Fibroblast of pulmonary artery (primary cell): ENCODE measurements at regions not wholly inside any gene's neighbourhood (a gene's known extent, or its start where the extent isn't known, plus 50 kb on each side); places are given as distances from the start of the nearest gene placed in this dataset.

ENCODE experiments used
- DNase-seq: peaks from one replicate; pipeline ENCODE4 v3.0.0-alpha.2; 2010; ENCODE audit warnings: low read depth
- H3K4me3 ChIP-seq: replicated peaks from 2 replicates; pipeline ENCODE4 v1.5.1; 2011; ENCODE audit warnings: low read depth, mild to moderate bottlenecking, control low read depth, low read length, moderate library complexity
- CTCF ChIP-seq: IDR thresholded peaks from 2 replicates; pipeline ENCODE4 v1.5.1; 2011; ENCODE audit warnings: mild to moderate bottlenecking, control low read depth, low read length, inconsistent platforms; ENCODE audit errors: missing control alignments

- no peak for TF ChIP-seq CTCF
- no peak overlapping the region for H3K4me3 ChIP-seq
- DNase-seq, result no peak
Measured at GRCh38 chr6:16836144-16836981, 75.1 kb upstream of the ATXN1 start.

GRCh38 chr6:16834242-16834641 is 73.0 kb upstream of the ATXN1 start:
- H3K4me3 ChIP-seq, result no peak overlapping the region
- no peak for DNase-seq
- TF ChIP-seq CTCF, result no peak

GRCh38 chr6:16832721-16833120 is 71.5 kb upstream of the ATXN1 start:
- no peak overlapping the region for H3K4me3 ChIP-seq
- no peak for TF ChIP-seq CTCF
- DNase-seq, result no peak

- no peak overlapping the region for H3K4me3 ChIP-seq
- TF ChIP-seq CTCF, result no peak
- DNase-seq, result no peak
Measured at GRCh38 chr6:16832043-16832567, 70.8 kb upstream of the ATXN1 start.

- DNase-seq, result no peak
- TF ChIP-seq CTCF, result no peak
Measured at GRCh38 chr6:16831136-16831535, 69.9 kb upstream of the ATXN1 start.

GRCh38 chr6:16828058-16828457 is 66.8 kb upstream of the ATXN1 start:
- no peak for DNase-seq
- no peak overlapping the region for H3K4me3 ChIP-seq
- TF ChIP-seq CTCF, result no peak

More at GRCh38 chr6:16831136-16831535, 69.9 kb upstream of the ATXN1 start:
- no peak overlapping the region for H3K4me3 ChIP-seq

GRCh38 chr6:16827627-16828026 is 66.4 kb upstream of the ATXN1 start:
- no peak for TF ChIP-seq CTCF
- no peak overlapping the region for H3K4me3 ChIP-seq
- no peak for DNase-seq
